ENCODE measurements at regions not wholly inside any gene's neighbourhood (a gene's known extent, or its start where the extent isn't known, plus 50 kb on each side); places are given as distances from the start of the nearest gene placed in this dataset.

GRCh38 chr7:9100289-9100688, 666.9 kb downstream of the NXPH1 start:
- intact Hi-C loops (cut with DNase I, micrococcal nuclease), result no loop called here
- no peak for ATAC-seq
- TF ChIP-seq CTCF (IDR thresholded peaks at IDR 0.05), result no peak
- Histone ChIP-seq H3K9me3 (peaks cover 22% of the 10 kb centered on the region), H3K36me3 (ENCODE audit: low read depth) (no peaks in the 10 kb centered on the region), H3K4me3 (no peak overlapping the region), H3K4me1 (ENCODE audit: low read depth) (no peaks in the 10 kb centered on the region)
- no peak for DNase-seq

- H3K36me3 ChIP-seq (ENCODE audit: low read depth), result no peaks in the 10 kb centered on the region
- no peak for DNase-seq
- intact Hi-C loops (cut with DNase I, micrococcal nuclease), result no loop called here
- TF ChIP-seq CTCF (IDR thresholded peaks at IDR 0.05), result no peak
- H3K9me3 ChIP-seq, result peaks cover 28% of the 10 kb centered on the region
- H3K4me3 ChIP-seq, result no peak overlapping the region
- no peak for ATAC-seq
- no peaks in the 10 kb centered on the region for H3K4me1 ChIP-seq (ENCODE audit: low read depth)
Observed at GRCh38 chr7:9102846-9103245, 669.4 kb downstream of the NXPH1 start.

GRCh38 chr7:9106747-9107146, 673.3 kb downstream of the NXPH1 start:
- no peak for ATAC-seq
- Histone ChIP-seq H3K9me3 (peaks cover 39% of the 10 kb centered on the region), H3K4me3 (no peak overlapping the region), H3K4me1 (ENCODE audit: low read depth) (no peaks in the 10 kb centered on the region), H3K36me3 (ENCODE audit: low read depth) (no peaks in the 10 kb centered on the region)
- intact Hi-C loops (cut with DNase I, micrococcal nuclease), result no loop called here
- no peak for TF ChIP-seq CTCF (IDR thresholded peaks at IDR 0.05)
- no peak for DNase-seq

- peaks cover 27% of the 10 kb centered on the region for H3K9me3 ChIP-seq
- TF ChIP-seq CTCF (IDR thresholded peaks at IDR 0.05), result no peak
- DNase-seq, result no peak
- no peaks in the 10 kb centered on the region for H3K36me3 ChIP-seq (ENCODE audit: low read depth)
- H3K4me3 ChIP-seq, result no peak overlapping the region
- ATAC-seq, result no peak
- H3K4me1 ChIP-seq (ENCODE audit: low read depth), result no peaks in the 10 kb centered on the region
- intact Hi-C loops (cut with DNase I, micrococcal nuclease), result no loop called here
Observed at GRCh38 chr7:9120331-9120730, 686.9 kb downstream of the NXPH1 start.

- intact Hi-C loops (cut with DNase I, micrococcal nuclease), result no loop called here
- peaks cover 24% of the 10 kb centered on the region for H3K9me3 ChIP-seq
- DNase-seq, result no peak
- H3K36me3 ChIP-seq (ENCODE audit: low read depth), result no peaks in the 10 kb centered on the region
- no peak for TF ChIP-seq CTCF (IDR thresholded peaks at IDR 0.05)
- no peaks in the 10 kb centered on the region for H3K4me1 ChIP-seq (ENCODE audit: low read depth)
- H3K4me3 ChIP-seq, result no peak overlapping the region
- ATAC-seq, result no peak
Observed at GRCh38 chr7:9124320-9124719, 690.9 kb downstream of the NXPH1 start.

- H3K9me3 ChIP-seq, result peaks cover 26% of the 10 kb centered on the region
- no peak overlapping the region for H3K4me3 ChIP-seq
- H3K4me1 ChIP-seq (ENCODE audit: low read depth), result no peaks in the 10 kb centered on the region
- DNase-seq, result no peak
- intact Hi-C loops (cut with DNase I, micrococcal nuclease), result no loop called here
- no peak for TF ChIP-seq CTCF (IDR thresholded peaks at IDR 0.05)
- ATAC-seq, result no peak
- no peaks in the 10 kb centered on the region for H3K36me3 ChIP-seq (ENCODE audit: low read depth)
Observed at GRCh38 chr7:9125246-9125645, 691.8 kb downstream of the NXPH1 start.
